GM12875 (cell line): ENCODE measurements at regions not wholly inside any gene's neighbourhood (a gene's known extent, or its start where the extent isn't known, plus 50 kb on each side); places are given as distances from the start of the nearest gene placed in this dataset.

Experiments
- H3K4me3 ChIP-seq: one replicate; pipeline ENCODE4 v1.5.1; 2011; ENCODE audit warnings: low read depth, low read length, control low read depth
- CTCF ChIP-seq: IDR thresholded peaks from 2 replicates; pipeline ENCODE4 v1.5.1; 2011; ENCODE audit warnings: low read depth, mild to moderate bottlenecking, control low read depth, inconsistent platforms, low read length, moderate library complexity, borderline replicate concordance; ENCODE audit not compliant: insufficient read depth

GRCh38 chr1:177495878-177496277, 325.1 kb downstream of the BRINP2 start:
- no peak overlapping the region for H3K4me3 ChIP-seq
- no peak for TF ChIP-seq CTCF

GRCh38 chr1:177490786-177491185, 320.0 kb downstream of the BRINP2 start:
- no peak for TF ChIP-seq CTCF

GRCh38 chr1:177490036-177490639, 319.4 kb downstream of the BRINP2 start:
- TF ChIP-seq CTCF = no peak
- no peak overlapping the region for H3K4me3 ChIP-seq

More at GRCh38 chr1:177490786-177491185, 320.0 kb downstream of the BRINP2 start:
- H3K4me3 ChIP-seq = no peak overlapping the region

- no peak for TF ChIP-seq CTCF
- H3K4me3 ChIP-seq = no peak overlapping the region
Observed at GRCh38 chr1:177488722-177489121, 318.0 kb downstream of the BRINP2 start.

- no peak overlapping the region for H3K4me3 ChIP-seq
- no peak for TF ChIP-seq CTCF
Observed at GRCh38 chr1:177487481-177487880, 316.7 kb downstream of the BRINP2 start.

GRCh38 chr1:177480741-177481305, 310.1 kb downstream of the BRINP2 start:
- TF ChIP-seq CTCF = no peak
- no peak overlapping the region for H3K4me3 ChIP-seq

- TF ChIP-seq CTCF = no peak
- H3K4me3 ChIP-seq = no peak overlapping the region
Observed at GRCh38 chr1:177479600-177479999, 308.8 kb downstream of the BRINP2 start.
